Bronchial epithelial cell (primary cell): ENCODE measurements at regions not wholly inside any gene's neighbourhood (a gene's known extent, or its start where the extent isn't known, plus 50 kb on each side); places are given as distances from the start of the nearest gene placed in this dataset.
"Not testable (repeated sequence)": the region's sequence is repeated elsewhere in the genome, so short reads cannot be mapped to it uniquely, and the experiment has no call there.

ENCODE experiments used
- DNase-seq: peaks from one replicate; pipeline ENCODE4 v3.0.0-alpha.2; 2010; ENCODE audit warnings: low read depth
- FAIRE-seq: peaks from 2 replicates; lab custom pipeline; 2011; peaks lifted over from hg19 to GRCh38; lab: Jason Lieb, UNC
- H3K27me3 ChIP-seq: 2 replicates; pipeline ENCODE4 v1.5.1; 2011; ENCODE audit warnings: low read length; ENCODE audit not compliant: control insufficient read depth, insufficient read depth
- H3K36me3 ChIP-seq: 2 replicates; pipeline ENCODE4 v1.5.1; 2011; ENCODE audit warnings: low read length; ENCODE audit not compliant: control insufficient read depth, insufficient read depth
- H3K4me3 ChIP-seq: 2 replicates; pipeline ENCODE4 v1.5.1; 2011; ENCODE audit warnings: mild to moderate bottlenecking, low read depth, low read length, control low read depth
- TF ChIP-seq, protein P1 (sequence below): IDR thresholded peaks from 2 replicates; pipeline ENCODE4 v1.5.1; 2011; ENCODE audit warnings: mild to moderate bottlenecking, moderate library complexity, low read length, control low read depth, inconsistent platforms; ENCODE audit not compliant: insufficient read depth, severe bottlenecking

GRCh38 chr2:240238201-240238600 lies 97.7 kb upstream of the OTOS start:
- Histone ChIP-seq H3K4me3 (no peak overlapping the region), H3K36me3 (no peaks in the 10 kb centered on the region), H3K27me3 (no peaks in the 10 kb centered on the region)
- FAIRE-seq (no peak), DNase-seq (no peak)
- TF ChIP-seq, protein P1, sequence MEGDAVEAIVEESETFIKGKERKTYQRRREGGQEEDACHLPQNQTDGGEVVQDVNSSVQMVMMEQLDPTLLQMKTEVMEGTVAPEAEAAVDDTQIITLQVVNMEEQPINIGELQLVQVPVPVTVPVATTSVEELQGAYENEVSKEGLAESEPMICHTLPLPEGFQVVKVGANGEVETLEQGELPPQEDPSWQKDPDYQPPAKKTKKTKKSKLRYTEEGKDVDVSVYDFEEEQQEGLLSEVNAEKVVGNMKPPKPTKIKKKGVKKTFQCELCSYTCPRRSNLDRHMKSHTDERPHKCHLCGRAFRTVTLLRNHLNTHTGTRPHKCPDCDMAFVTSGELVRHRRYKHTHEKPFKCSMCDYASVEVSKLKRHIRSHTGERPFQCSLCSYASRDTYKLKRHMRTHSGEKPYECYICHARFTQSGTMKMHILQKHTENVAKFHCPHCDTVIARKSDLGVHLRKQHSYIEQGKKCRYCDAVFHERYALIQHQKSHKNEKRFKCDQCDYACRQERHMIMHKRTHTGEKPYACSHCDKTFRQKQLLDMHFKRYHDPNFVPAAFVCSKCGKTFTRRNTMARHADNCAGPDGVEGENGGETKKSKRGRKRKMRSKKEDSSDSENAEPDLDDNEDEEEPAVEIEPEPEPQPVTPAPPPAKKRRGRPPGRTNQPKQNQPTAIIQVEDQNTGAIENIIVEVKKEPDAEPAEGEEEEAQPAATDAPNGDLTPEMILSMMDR = no peak

GRCh38 chr2:240238786-240239185 lies 98.3 kb upstream of the OTOS start:
- Histone ChIP-seq H3K4me3 (no peak overlapping the region), H3K27me3 (no peaks in the 10 kb centered on the region), H3K36me3 (no peaks in the 10 kb centered on the region)
- DNase-seq (no peak), FAIRE-seq (peak; percentile 32)
- TF ChIP-seq, protein P1 = no peak

DNA sequence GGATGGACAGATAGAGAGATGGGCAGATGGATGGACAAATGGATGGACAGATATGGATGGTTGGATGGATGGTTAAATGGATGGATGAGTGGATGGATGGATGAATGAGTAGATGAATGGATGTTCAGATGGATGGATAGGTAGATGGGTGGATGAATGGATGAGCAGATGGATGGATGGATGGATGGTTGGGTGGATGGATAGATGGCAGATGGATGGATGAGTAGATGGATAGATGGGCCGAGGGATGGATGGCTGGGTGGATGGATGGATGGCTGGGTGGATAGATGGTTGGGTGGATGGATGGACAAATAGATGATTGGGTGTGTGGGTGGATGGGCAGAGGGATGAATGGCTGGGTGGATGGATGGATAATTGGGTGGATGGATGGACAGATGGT lies 98.9 kb upstream of the OTOS start:
- no peak for FAIRE-seq

DNA sequence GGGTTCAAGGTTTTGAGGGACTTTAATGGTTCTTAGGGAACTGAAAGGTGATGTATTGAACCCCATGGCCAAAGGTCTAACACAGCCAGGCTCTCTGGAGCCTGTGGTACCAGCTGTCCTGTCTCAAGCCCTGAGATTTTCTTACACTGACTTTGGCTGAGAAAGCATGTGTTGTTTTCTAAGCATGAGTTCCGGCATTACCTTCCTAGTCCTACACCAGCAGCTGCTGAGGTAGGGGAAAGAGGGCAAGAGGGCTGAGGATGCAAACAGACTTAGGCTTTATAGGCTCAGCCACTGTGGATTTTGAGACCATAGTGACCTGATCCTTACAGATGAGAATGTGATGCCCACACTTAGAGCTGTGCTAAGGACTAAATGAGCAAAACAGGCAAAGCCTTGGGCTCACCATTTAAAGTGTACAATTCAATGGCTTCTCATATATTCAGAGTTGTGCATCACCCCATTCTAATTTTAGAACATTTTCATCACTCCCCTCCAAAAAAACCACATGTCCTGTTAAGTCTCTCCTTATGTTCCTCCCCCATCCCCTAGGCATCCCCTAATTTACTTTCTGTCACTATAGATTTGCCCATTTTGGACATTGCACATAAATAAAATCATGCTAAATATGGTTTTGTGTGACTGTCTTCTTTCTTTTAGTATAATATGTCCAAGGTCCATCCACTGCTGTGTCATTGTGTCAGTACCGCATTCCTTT lies 99.7 kb upstream of the OTOS start:
- H3K36me3 ChIP-seq = no peaks in the 10 kb centered on the region
- no peak for FAIRE-seq
- no peak for DNase-seq
- no peaks in the 10 kb centered on the region for H3K27me3 ChIP-seq
- TF ChIP-seq, protein P1 = no peak
- H3K4me3 ChIP-seq = no peak overlapping the region

More for the DNA sequence above, 98.9 kb upstream of the OTOS start:
- Histone ChIP-seq H3K27me3 (no peaks in the 10 kb centered on the region), H3K36me3 (no peaks in the 10 kb centered on the region), H3K4me3 (no peak overlapping the region)
- TF ChIP-seq, protein P1 = no peak
- DNase-seq = no peak

- TF ChIP-seq, protein P1 = no peak
- Histone ChIP-seq H3K27me3 (no peaks in the 10 kb centered on the region), H3K36me3 (no peaks in the 10 kb centered on the region), H3K4me3 (no peak overlapping the region)
- no peak for FAIRE-seq
- no peak for DNase-seq
These were observed 100.3 kb upstream of the OTOS start for GRCh38 chr2:240240781-240241180.

DNA sequence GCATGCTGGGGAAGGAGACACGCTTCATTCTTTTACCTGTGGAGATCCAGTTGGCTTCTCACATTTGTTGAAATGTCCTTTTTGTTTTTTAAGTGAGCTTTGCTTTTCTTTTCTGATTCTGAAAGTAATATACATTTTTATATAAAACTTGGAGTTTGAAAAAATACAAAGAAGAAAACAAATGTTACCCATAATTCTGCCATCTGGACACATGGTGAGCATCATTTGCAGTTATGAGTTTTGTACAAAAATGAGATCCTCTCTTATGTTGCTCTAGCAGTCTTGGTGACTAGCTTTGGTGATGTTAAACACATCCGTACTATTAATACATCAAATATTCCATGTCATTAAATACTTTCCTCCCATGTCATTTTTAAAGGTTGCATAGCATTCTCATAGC lies 101.1 kb upstream of the OTOS start:
- FAIRE-seq (no peak), DNase-seq (no peak)
- TF ChIP-seq, protein P1 = no peak
- H3K36me3 ChIP-seq = no peaks in the 10 kb centered on the region
- H3K27me3 ChIP-seq = no peaks in the 10 kb centered on the region
- no peak overlapping the region for H3K4me3 ChIP-seq

- H3K27me3 ChIP-seq, FAIRE-seq, H3K36me3 ChIP-seq, H3K4me3 ChIP-seq, DNase-seq: not testable (repeated sequence)
These were observed 102.6 kb upstream of the OTOS start for GRCh38 chr2:240243049-240243448.
